Activated naive CD8-positive, alpha-beta T cell treated with anti-CD3 and anti-CD28 coated beads, Interleukin-2, amount 50 U/mL, for 24 hours (primary cell): ENCODE measurements at regions not wholly inside any gene's neighbourhood (a gene's known extent, or its start where the extent isn't known, plus 50 kb on each side); places are given as distances from the start of the nearest gene placed in this dataset.

ENCODE experiments used
- ATAC-seq: fragments of 150-1000 bp; cut with Tn5 transposase; one replicate; pipeline ENCODE4 v1.10.0; 2021
- DNase-seq: peaks from one replicate; pipeline ENCODE4 v3.0.0; 2021
- H3K27ac Mint-ChIP-seq: one replicate; pipeline ENCODE4 v1.8.0; 2021; ENCODE audit warnings: mild to moderate bottlenecking, mixed read lengths
- H3K27me3 Mint-ChIP-seq: one replicate; pipeline ENCODE4 v1.8.0; 2021; ENCODE audit warnings: mixed read lengths
- H3K36me3 Mint-ChIP-seq: one replicate; pipeline ENCODE4 v1.8.0; 2021; ENCODE audit warnings: low read depth, mixed read lengths
- H3K4me1 Mint-ChIP-seq: one replicate; pipeline ENCODE4 v1.8.0; 2021; ENCODE audit warnings: mixed read lengths
- H3K4me3 Mint-ChIP-seq: one replicate; pipeline ENCODE4 v1.8.0; 2021; ENCODE audit warnings: mild to moderate bottlenecking, moderate library complexity, mixed read lengths
- H3K9me3 Mint-ChIP-seq: one replicate; pipeline ENCODE4 v1.8.0; 2021; ENCODE audit warnings: mixed read lengths

GRCh38 chrX:94418065-94418464 is 744.1 kb downstream of the FAM133A start:
- Mint-ChIP-seq H3K27ac (no peak overlapping the region), H3K4me3 (no peak overlapping the region), H3K9me3 (no peaks in the 10 kb centered on the region), H3K36me3 (no peaks in the 10 kb centered on the region), H3K27me3 (no peaks in the 10 kb centered on the region), H3K4me1 (no peaks in the 10 kb centered on the region)
- ATAC-seq (no peak), DNase-seq (no peak)

- Mint-ChIP-seq H3K4me3 (no peak overlapping the region), H3K36me3 (no peaks in the 10 kb centered on the region), H3K4me1 (no peaks in the 10 kb centered on the region), H3K27ac (no peak overlapping the region), H3K9me3 (no peaks in the 10 kb centered on the region), H3K27me3 (no peaks in the 10 kb centered on the region)
- ATAC-seq = no peak
- DNase-seq = no peak
Measured at GRCh38 chrX:94424456-94424855, 750.5 kb downstream of the FAM133A start.

GRCh38 chrX:94430091-94430490 is 756.1 kb downstream of the FAM133A start:
- Mint-ChIP-seq H3K27me3 (no peaks in the 10 kb centered on the region), H3K4me1 (no peaks in the 10 kb centered on the region), H3K9me3 (no peaks in the 10 kb centered on the region), H3K27ac (no peak overlapping the region), H3K36me3 (no peaks in the 10 kb centered on the region), H3K4me3 (no peak overlapping the region)
- DNase-seq (no peak), ATAC-seq (no peak)

- DNase-seq (no peak), ATAC-seq (no peak)
- Mint-ChIP-seq H3K9me3 (peaks cover 3% of the 10 kb centered on the region), H3K4me3 (no peak overlapping the region), H3K4me1 (no peaks in the 10 kb centered on the region), H3K27me3 (no peaks in the 10 kb centered on the region), H3K36me3 (no peaks in the 10 kb centered on the region), H3K27ac (no peak overlapping the region)
Measured at GRCh38 chrX:94435799-94436198, 761.8 kb downstream of the FAM133A start.

GRCh38 chrX:94454159-94454558 is 780.2 kb downstream of the FAM133A start:
- ATAC-seq = no peak
- H3K36me3 Mint-ChIP-seq = no peaks in the 10 kb centered on the region
- H3K4me1 Mint-ChIP-seq = no peaks in the 10 kb centered on the region

GRCh38 chrX:94454606-94455005 is 780.6 kb downstream of the FAM133A start:
- Mint-ChIP-seq H3K36me3 (no peaks in the 10 kb centered on the region), H3K4me1 (no peaks in the 10 kb centered on the region), H3K27me3 (no peaks in the 10 kb centered on the region)

More at GRCh38 chrX:94454159-94454558, 780.2 kb downstream of the FAM133A start:
- Mint-ChIP-seq H3K9me3 (no peaks in the 10 kb centered on the region), H3K27me3 (no peaks in the 10 kb centered on the region), H3K27ac (no peak overlapping the region), H3K4me3 (no peak overlapping the region)
- DNase-seq = no peak

GRCh38 chrX:94455782-94456181 is 781.8 kb downstream of the FAM133A start:
- Mint-ChIP-seq H3K4me1 (no peaks in the 10 kb centered on the region), H3K27ac (no peak overlapping the region), H3K27me3 (no peaks in the 10 kb centered on the region), H3K4me3 (no peak overlapping the region), H3K9me3 (no peaks in the 10 kb centered on the region), H3K36me3 (no peaks in the 10 kb centered on the region)
- DNase-seq = no peak
- ATAC-seq = no peak

More at GRCh38 chrX:94454606-94455005, 780.6 kb downstream of the FAM133A start:
- no peak overlapping the region for H3K4me3 Mint-ChIP-seq
- no peak for ATAC-seq
- no peak for DNase-seq
- H3K27ac Mint-ChIP-seq = no peak overlapping the region
- H3K9me3 Mint-ChIP-seq = no peaks in the 10 kb centered on the region

- no peak for DNase-seq
- no peak overlapping the region for H3K4me3 Mint-ChIP-seq
- H3K27me3 Mint-ChIP-seq = no peaks in the 10 kb centered on the region
- H3K36me3 Mint-ChIP-seq = no peaks in the 10 kb centered on the region
- H3K9me3 Mint-ChIP-seq = no peaks in the 10 kb centered on the region
- no peaks in the 10 kb centered on the region for H3K4me1 Mint-ChIP-seq
- ATAC-seq = no peak
- no peak overlapping the region for H3K27ac Mint-ChIP-seq
Measured at GRCh38 chrX:94492541-94492940, 818.5 kb downstream of the FAM133A start.

- H3K27ac Mint-ChIP-seq = no peak overlapping the region
- no peak for ATAC-seq
- H3K36me3 Mint-ChIP-seq = no peaks in the 10 kb centered on the region
- no peaks in the 10 kb centered on the region for H3K27me3 Mint-ChIP-seq
- no peak for DNase-seq
- no peaks in the 10 kb centered on the region for H3K4me1 Mint-ChIP-seq
- H3K4me3 Mint-ChIP-seq = no peak overlapping the region
- H3K9me3 Mint-ChIP-seq = no peaks in the 10 kb centered on the region
Measured at GRCh38 chrX:94493405-94493804, 819.4 kb downstream of the FAM133A start.

- Mint-ChIP-seq H3K27me3 (no peaks in the 10 kb centered on the region), H3K9me3 (no peaks in the 10 kb centered on the region), H3K4me1 (no peaks in the 10 kb centered on the region), H3K4me3 (no peak overlapping the region), H3K36me3 (no peaks in the 10 kb centered on the region), H3K27ac (no peak overlapping the region)
- DNase-seq = no peak
- no peak for ATAC-seq
Measured at GRCh38 chrX:94511564-94511963, 837.6 kb downstream of the FAM133A start.

- Mint-ChIP-seq H3K27ac (no peak overlapping the region), H3K4me3 (no peak overlapping the region), H3K9me3 (no peaks in the 10 kb centered on the region), H3K27me3 (no peaks in the 10 kb centered on the region), H3K4me1 (no peaks in the 10 kb centered on the region), H3K36me3 (no peaks in the 10 kb centered on the region)
- ATAC-seq (no peak), DNase-seq (no peak)
Measured at GRCh38 chrX:94515009-94515408, 841.0 kb downstream of the FAM133A start.

GRCh38 chrX:94524867-94525266 is 850.9 kb downstream of the FAM133A start:
- ATAC-seq (no peak), DNase-seq (no peak)
- no peaks in the 10 kb centered on the region for H3K36me3 Mint-ChIP-seq
- no peak overlapping the region for H3K4me3 Mint-ChIP-seq
- H3K27me3 Mint-ChIP-seq = no peaks in the 10 kb centered on the region
- no peak overlapping the region for H3K27ac Mint-ChIP-seq
- H3K9me3 Mint-ChIP-seq = no peaks in the 10 kb centered on the region
- H3K4me1 Mint-ChIP-seq = no peaks in the 10 kb centered on the region

- ATAC-seq (no peak), DNase-seq (no peak)
- H3K9me3 Mint-ChIP-seq = no peaks in the 10 kb centered on the region
- H3K36me3 Mint-ChIP-seq = no peaks in the 10 kb centered on the region
- no peaks in the 10 kb centered on the region for H3K4me1 Mint-ChIP-seq
- H3K27ac Mint-ChIP-seq = no peak overlapping the region
- H3K27me3 Mint-ChIP-seq = no peaks in the 10 kb centered on the region
- no peak overlapping the region for H3K4me3 Mint-ChIP-seq
Measured at GRCh38 chrX:94545722-94546121, 871.7 kb downstream of the FAM133A start.

- Mint-ChIP-seq H3K27ac (no peak overlapping the region), H3K4me3 (no peak overlapping the region), H3K9me3 (no peaks in the 10 kb centered on the region), H3K27me3 (no peaks in the 10 kb centered on the region), H3K4me1 (no peaks in the 10 kb centered on the region), H3K36me3 (no peaks in the 10 kb centered on the region)
- DNase-seq (no peak), ATAC-seq (no peak)
Measured at GRCh38 chrX:94551831-94552230, 877.8 kb downstream of the FAM133A start.

- H3K27me3 Mint-ChIP-seq = no peaks in the 10 kb centered on the region
- H3K4me3 Mint-ChIP-seq = no peak overlapping the region
- ATAC-seq (no peak), DNase-seq (no peak)
- peaks cover 7% of the 10 kb centered on the region for H3K9me3 Mint-ChIP-seq
- H3K27ac Mint-ChIP-seq = no peak overlapping the region
- no peaks in the 10 kb centered on the region for H3K36me3 Mint-ChIP-seq
- no peaks in the 10 kb centered on the region for H3K4me1 Mint-ChIP-seq
Measured at GRCh38 chrX:94560930-94561329, 886.9 kb downstream of the FAM133A start.

GRCh38 chrX:94576367-94577004 is 902.5 kb downstream of the FAM133A start:
- H3K4me1 Mint-ChIP-seq = no peaks in the 10 kb centered on the region
- ATAC-seq (no peak), DNase-seq (no peak)
- H3K27ac Mint-ChIP-seq = no peak overlapping the region
- H3K4me3 Mint-ChIP-seq = no peak overlapping the region
- no peaks in the 10 kb centered on the region for H3K36me3 Mint-ChIP-seq
- no peaks in the 10 kb centered on the region for H3K9me3 Mint-ChIP-seq
- H3K27me3 Mint-ChIP-seq = no peaks in the 10 kb centered on the region
